MM.1S (cell line): ENCODE measurements at regions not wholly inside any gene's neighbourhood (a gene's known extent, or its start where the extent isn't known, plus 50 kb on each side); places are given as distances from the start of the nearest gene placed in this dataset.

ENCODE experiments used
- DNase-seq: peaks from one replicate; pipeline ENCODE4 v3.0.0-alpha.2; 2015
- H2AFZ ChIP-seq: fragments of 300-600 bp; sonication (generic); 2 replicates; pipeline ENCODE4 v1.6.0; 2016; ENCODE audit warnings: antibody characterized with exemption, low read length
- H3F3A ChIP-seq: fragments of 300-600 bp; sonication (generic); 2 replicates; pipeline ENCODE4 v1.6.1; 2016; ENCODE audit warnings: mild to moderate bottlenecking, antibody characterized with exemption, low read length, moderate library complexity, mixed read lengths; ENCODE audit not compliant: insufficient read depth
- H3K27ac ChIP-seq: fragments of 300-600 bp; sonication (generic); 2 replicates; pipeline ENCODE4 v1.5.1; 2016; ENCODE audit warnings: mild to moderate bottlenecking, low read length
- H3K27me3 ChIP-seq: fragments of 300-600 bp; sonication (generic); replicated peaks from 2 replicates; pipeline ENCODE4 v1.6.0; 2016; ENCODE audit warnings: low read length; ENCODE audit not compliant: insufficient read depth
- H3K36me3 ChIP-seq: fragments of 300-600 bp; sonication (generic); replicated peaks from 2 replicates; pipeline ENCODE4 v1.6.1; 2016; ENCODE audit warnings: mild to moderate bottlenecking, low read length, mixed read lengths; ENCODE audit not compliant: insufficient read depth
- H3K4me1 ChIP-seq: fragments of 300-600 bp; sonication (generic); 2 replicates; pipeline ENCODE4 v1.6.1; 2016; ENCODE audit warnings: low read length, mixed read lengths
- H3K4me2 ChIP-seq: fragments of 300-600 bp; sonication (generic); 2 replicates; pipeline ENCODE4 v1.6.0; 2016; ENCODE audit warnings: low read depth, low read length
- H3K4me3 ChIP-seq: fragments of 300-600 bp; sonication (generic); 2 replicates; pipeline ENCODE4 v1.5.1; 2016; ENCODE audit warnings: low read length, mixed read lengths
- H3K79me2 ChIP-seq: fragments of 300-600 bp; sonication (generic); 2 replicates; pipeline ENCODE4 v1.6.1; 2016; ENCODE audit warnings: mixed run types, low read length, mixed read lengths
- H3K9ac ChIP-seq: fragments of 300-600 bp; sonication (generic); 2 replicates; pipeline ENCODE4 v1.6.1; 2016; ENCODE audit warnings: low read length, mixed read lengths
- H3K9me2 ChIP-seq: fragments of 300-600 bp; sonication (generic); replicated peaks from 2 replicates; pipeline ENCODE4 v1.6.1; 2016; ENCODE audit warnings: mild to moderate bottlenecking, low read length, mixed read lengths; ENCODE audit not compliant: insufficient read depth
- H3K9me3 ChIP-seq: fragments of 300-600 bp; sonication (generic); replicated peaks from 2 replicates; pipeline ENCODE4 v1.6.1; 2016; ENCODE audit warnings: mild to moderate bottlenecking, low read length, mixed read lengths; ENCODE audit not compliant: insufficient read depth
- H4K20me1 ChIP-seq: fragments of 300-600 bp; sonication (generic); 2 replicates; pipeline ENCODE4 v1.6.1; 2016; ENCODE audit warnings: mild to moderate bottlenecking, low read length, moderate library complexity, mixed read lengths; ENCODE audit not compliant: insufficient read depth
- CTCF ChIP-seq: fragments of 300-600 bp; sonication (generic); IDR thresholded peaks from 2 replicates; pipeline ENCODE4 v1.5.1; 2016; ENCODE audit warnings: antibody characterized with exemption, low read length, mixed read lengths
- EZH2 ChIP-seq: fragments of 300-600 bp; sonication (generic); optimal IDR thresholded peaks from 2 replicates; pipeline ENCODE3; 2017; ENCODE audit warnings: low read depth, mild to moderate bottlenecking, antibody characterized with exemption, low read length, mixed read lengths
- EZH2phosphoT487 ChIP-seq: fragments of 300-600 bp; sonication (generic); IDR thresholded peaks from 2 replicates; pipeline ENCODE4 v1.6.1; 2018; ENCODE audit warnings: antibody characterized with exemption, low read length

- Histone ChIP-seq H3K36me3 (no peaks in the 10 kb centered on the region), H3K4me1 (no peaks in the 10 kb centered on the region), H4K20me1 (no peaks in the 10 kb centered on the region), H3K4me3 (no peak overlapping the region), H3F3A (no peaks in the 10 kb centered on the region), H3K9me3 (no peaks in the 10 kb centered on the region), H3K9me2 (no peaks in the 10 kb centered on the region), H3K27ac (no peak overlapping the region), H3K9ac (no peak overlapping the region), H3K27me3 (no peaks in the 10 kb centered on the region), H3K79me2 (no peaks in the 10 kb centered on the region), H2AFZ (no peak overlapping the region), H3K4me2 (no peak overlapping the region)
- DNase-seq: no peak
- TF ChIP-seq CTCF (no peak), EZH2phosphoT487 (no peak), EZH2 (no peak)
Measured at GRCh38 chr7:54846273-54846672, 87.3 kb upstream of the SEC61G start.

GRCh38 chr7:54847921-54848320, 88.9 kb upstream of the SEC61G start:
- H3K9ac ChIP-seq: no peak overlapping the region
- no peaks in the 10 kb centered on the region for H4K20me1 ChIP-seq
- H3K9me2 ChIP-seq: no peaks in the 10 kb centered on the region
- H3K27ac ChIP-seq: no peak overlapping the region
- no peaks in the 10 kb centered on the region for H3F3A ChIP-seq
- no peak overlapping the region for H3K4me2 ChIP-seq
- no peak overlapping the region for H3K4me3 ChIP-seq
- no peak for DNase-seq
- no peaks in the 10 kb centered on the region for H3K4me1 ChIP-seq
- TF ChIP-seq EZH2: no peak
- no peak for TF ChIP-seq CTCF
- TF ChIP-seq EZH2phosphoT487: no peak
- no peaks in the 10 kb centered on the region for H3K36me3 ChIP-seq
- no peaks in the 10 kb centered on the region for H3K79me2 ChIP-seq
- H3K9me3 ChIP-seq: no peaks in the 10 kb centered on the region
- no peak overlapping the region for H2AFZ ChIP-seq
- H3K27me3 ChIP-seq: no peaks in the 10 kb centered on the region

- DNase-seq: no peak
- Histone ChIP-seq H3K9me3 (no peaks in the 10 kb centered on the region), H3K36me3 (no peaks in the 10 kb centered on the region), H2AFZ (no peak overlapping the region), H4K20me1 (no peaks in the 10 kb centered on the region), H3K4me3 (no peak overlapping the region), H3K4me1 (no peaks in the 10 kb centered on the region), H3K4me2 (no peak overlapping the region), H3K27ac (no peak overlapping the region), H3K9me2 (no peaks in the 10 kb centered on the region), H3K27me3 (no peaks in the 10 kb centered on the region), H3K9ac (no peak overlapping the region), H3K79me2 (no peaks in the 10 kb centered on the region), H3F3A (no peaks in the 10 kb centered on the region)
- TF ChIP-seq CTCF: no peak
- TF ChIP-seq EZH2phosphoT487: no peak
- no peak for TF ChIP-seq EZH2
Measured at GRCh38 chr7:54856856-54857255, 97.8 kb upstream of the SEC61G start.
